Memory B cell (primary cell): ENCODE measurements at regions not wholly inside any gene's neighbourhood (a gene's known extent, or its start where the extent isn't known, plus 50 kb on each side); places are given as distances from the start of the nearest gene placed in this dataset.
"Not testable (repeated sequence)": the region's sequence is repeated elsewhere in the genome, so short reads cannot be mapped to it uniquely, and the experiment has no call there.

Experiments used
- ATAC-seq: fragments of 150-1000 bp; cut with Tn5 transposase; 2 replicates; pipeline ENCODE4 v1.10.0; 2021; ENCODE audit warnings: low read depth, mild to moderate bottlenecking, moderate library complexity
- DNase-seq, 2 donors: peaks; one replicate each; pipeline ENCODE4 v3.0.0; 2022; ENCODE audit warnings: low spot score in 2 of 2
- H3K27ac Mint-ChIP-seq: one replicate; pipeline ENCODE4 v1.8.0; 2022; ENCODE audit warnings: mild to moderate bottlenecking, moderate library complexity, mixed read lengths
- H3K27me3 Mint-ChIP-seq: one replicate; pipeline ENCODE4 v1.8.0; 2022; ENCODE audit warnings: mixed read lengths
- H3K36me3 Mint-ChIP-seq: one replicate; pipeline ENCODE4 v1.8.0; 2022; ENCODE audit warnings: mild to moderate bottlenecking, mixed read lengths
- H3K4me1 Mint-ChIP-seq: one replicate; pipeline ENCODE4 v1.8.0; 2022; ENCODE audit warnings: mixed read lengths
- H3K4me3 Mint-ChIP-seq: one replicate; pipeline ENCODE4 v1.8.0; 2022; ENCODE audit warnings: mild to moderate bottlenecking, moderate library complexity, mixed read lengths
- H3K9me3 Mint-ChIP-seq: one replicate; pipeline ENCODE4 v1.8.0; 2022; ENCODE audit warnings: mixed read lengths

GRCh38 chr4:77332696-77333270, 175.8 kb downstream of the CCNG2 start:
- peaks cover 7% of the 10 kb centered on the region for H3K9me3 Mint-ChIP-seq
- H3K4me1 Mint-ChIP-seq = no peaks in the 10 kb centered on the region
- no peak overlapping the region for H3K27ac Mint-ChIP-seq
- H3K4me3 Mint-ChIP-seq = no peak overlapping the region
- DNase-seq = no peak
- ATAC-seq = no peak
- H3K27me3 Mint-ChIP-seq = no peaks in the 10 kb centered on the region
- peaks cover 3% of the 10 kb centered on the region for H3K36me3 Mint-ChIP-seq

- Mint-ChIP-seq H3K9me3 (peaks cover 10% of the 10 kb centered on the region), H3K27ac (no peak overlapping the region), H3K4me3 (no peak overlapping the region), H3K27me3 (no peaks in the 10 kb centered on the region), H3K36me3 (peaks cover 12% of the 10 kb centered on the region), H3K4me1 (no peaks in the 10 kb centered on the region)
- DNase-seq (no peak), ATAC-seq (no peak)
These were observed 179.6 kb downstream of the CCNG2 start for GRCh38 chr4:77336411-77337142.

GRCh38 chr4:77342170-77342810, 185.3 kb downstream of the CCNG2 start:
- Mint-ChIP-seq H3K4me3 (no peak overlapping the region), H3K36me3 (peaks cover 12% of the 10 kb centered on the region), H3K9me3 (peaks cover 9% of the 10 kb centered on the region), H3K4me1 (no peaks in the 10 kb centered on the region), H3K27ac (no peak overlapping the region), H3K27me3 (peaks cover 4% of the 10 kb centered on the region)
- ATAC-seq (no peak), DNase-seq (no peak)

GRCh38 chr4:77344001-77344400, 187.0 kb downstream of the CCNG2 start:
- DNase-seq (no peak), ATAC-seq (no peak)
- H3K9me3 Mint-ChIP-seq = peaks cover 8% of the 10 kb centered on the region
- no peak overlapping the region for H3K27ac Mint-ChIP-seq
- peaks cover 9% of the 10 kb centered on the region for H3K36me3 Mint-ChIP-seq
- peaks cover 4% of the 10 kb centered on the region for H3K27me3 Mint-ChIP-seq
- no peaks in the 10 kb centered on the region for H3K4me1 Mint-ChIP-seq
- no peak overlapping the region for H3K4me3 Mint-ChIP-seq

- no peak overlapping the region for H3K4me3 Mint-ChIP-seq
- peaks cover 9% of the 10 kb centered on the region for H3K36me3 Mint-ChIP-seq
- peaks cover 8% of the 10 kb centered on the region for H3K9me3 Mint-ChIP-seq
- H3K27me3 Mint-ChIP-seq = peaks cover 4% of the 10 kb centered on the region
- H3K27ac Mint-ChIP-seq = no peak overlapping the region
- DNase-seq = no peak
- H3K4me1 Mint-ChIP-seq = no peaks in the 10 kb centered on the region
- no peak for ATAC-seq
These were observed 187.8 kb downstream of the CCNG2 start for GRCh38 chr4:77344784-77345183.

GRCh38 chr4:77347351-77347966, 190.5 kb downstream of the CCNG2 start:
- no peak for DNase-seq
- H3K4me1 Mint-ChIP-seq = no peaks in the 10 kb centered on the region
- H3K27me3 Mint-ChIP-seq = peaks cover 4% of the 10 kb centered on the region
- H3K36me3 Mint-ChIP-seq = no peaks in the 10 kb centered on the region
- H3K27ac Mint-ChIP-seq = no peak overlapping the region
- H3K9me3 Mint-ChIP-seq = no peaks in the 10 kb centered on the region
- H3K4me3 Mint-ChIP-seq = no peak overlapping the region
- no peak for ATAC-seq

GRCh38 chr4:77348815-77349214, 191.8 kb downstream of the CCNG2 start:
- H3K4me3 Mint-ChIP-seq = no peak overlapping the region
- H3K9me3 Mint-ChIP-seq = no peaks in the 10 kb centered on the region
- H3K27ac Mint-ChIP-seq = no peak overlapping the region
- ATAC-seq (no peak), DNase-seq (no peak)
- no peaks in the 10 kb centered on the region for H3K4me1 Mint-ChIP-seq
- no peaks in the 10 kb centered on the region for H3K36me3 Mint-ChIP-seq
- H3K27me3 Mint-ChIP-seq = peaks cover 4% of the 10 kb centered on the region

GRCh38 chr4:77349364-77349763, 192.4 kb downstream of the CCNG2 start:
- Mint-ChIP-seq H3K4me3 (no peak overlapping the region), H3K27me3 (peaks cover 4% of the 10 kb centered on the region), H3K27ac (no peak overlapping the region), H3K36me3 (no peaks in the 10 kb centered on the region), H3K4me1 (peaks cover 1% of the 10 kb centered on the region), H3K9me3 (no peaks in the 10 kb centered on the region)
- DNase-seq (no peak), ATAC-seq (no peak)

- no peaks in the 10 kb centered on the region for H3K36me3 Mint-ChIP-seq
- H3K4me3 Mint-ChIP-seq = no peak overlapping the region
- ATAC-seq = no peak
- H3K27me3 Mint-ChIP-seq = peaks cover 4% of the 10 kb centered on the region
- H3K27ac Mint-ChIP-seq = no peak overlapping the region
- no peak for DNase-seq
- no peaks in the 10 kb centered on the region for H3K9me3 Mint-ChIP-seq
- peaks cover 5% of the 10 kb centered on the region for H3K4me1 Mint-ChIP-seq
These were observed 192.8 kb downstream of the CCNG2 start for GRCh38 chr4:77349796-77350195.

GRCh38 chr4:77352192-77352591, 195.2 kb downstream of the CCNG2 start:
- no peak for ATAC-seq

GRCh38 chr4:77353724-77354315, 196.8 kb downstream of the CCNG2 start:
- H3K9me3 Mint-ChIP-seq, H3K27me3 Mint-ChIP-seq, H3K36me3 Mint-ChIP-seq, H3K27ac Mint-ChIP-seq, H3K4me1 Mint-ChIP-seq, DNase-seq, H3K4me3 Mint-ChIP-seq: not testable (repeated sequence)
- ATAC-seq = peak; percentile 35

More at GRCh38 chr4:77352192-77352591, 195.2 kb downstream of the CCNG2 start:
- H3K36me3 Mint-ChIP-seq = no peaks in the 10 kb centered on the region
- peaks cover 9% of the 10 kb centered on the region for H3K4me1 Mint-ChIP-seq
- no peaks in the 10 kb centered on the region for H3K9me3 Mint-ChIP-seq
- no peaks in the 10 kb centered on the region for H3K27me3 Mint-ChIP-seq
- H3K27ac Mint-ChIP-seq = no peak overlapping the region
- H3K4me3 Mint-ChIP-seq = no peak overlapping the region
- DNase-seq = no peak

GRCh38 chr4:77354550-77354949, 197.5 kb downstream of the CCNG2 start:
- no peaks in the 10 kb centered on the region for H3K36me3 Mint-ChIP-seq
- peak; percentile 59 for ATAC-seq

GRCh38 chr4:77355731-77356130, 198.7 kb downstream of the CCNG2 start:
- no peaks in the 10 kb centered on the region for H3K27me3 Mint-ChIP-seq
- H3K4me1 Mint-ChIP-seq = peaks cover 9% of the 10 kb centered on the region
- DNase-seq = no peak
- no peaks in the 10 kb centered on the region for H3K36me3 Mint-ChIP-seq
- H3K27ac Mint-ChIP-seq = no peak overlapping the region
- no peak for ATAC-seq
- H3K9me3 Mint-ChIP-seq = no peaks in the 10 kb centered on the region
- no peak overlapping the region for H3K4me3 Mint-ChIP-seq

More at GRCh38 chr4:77354550-77354949, 197.5 kb downstream of the CCNG2 start:
- Mint-ChIP-seq H3K27ac (no peak overlapping the region), H3K27me3 (no peaks in the 10 kb centered on the region), H3K4me3 (no peak overlapping the region), H3K9me3 (no peaks in the 10 kb centered on the region), H3K4me1 (peaks cover 9% of the 10 kb centered on the region)
- DNase-seq = no peak
